GM21367 (cell line): ENCODE measurements at regions not wholly inside any gene's neighbourhood (a gene's known extent, or its start where the extent isn't known, plus 50 kb on each side); places are given as distances from the start of the nearest gene placed in this dataset.

Experiments used
- ATAC-seq: cut with Tn5 transposase; IDR thresholded peaks from one replicate; pipeline ENCODE4 v1.9.1; 2021; ENCODE audit not compliant: unreplicated experiment

DNA sequence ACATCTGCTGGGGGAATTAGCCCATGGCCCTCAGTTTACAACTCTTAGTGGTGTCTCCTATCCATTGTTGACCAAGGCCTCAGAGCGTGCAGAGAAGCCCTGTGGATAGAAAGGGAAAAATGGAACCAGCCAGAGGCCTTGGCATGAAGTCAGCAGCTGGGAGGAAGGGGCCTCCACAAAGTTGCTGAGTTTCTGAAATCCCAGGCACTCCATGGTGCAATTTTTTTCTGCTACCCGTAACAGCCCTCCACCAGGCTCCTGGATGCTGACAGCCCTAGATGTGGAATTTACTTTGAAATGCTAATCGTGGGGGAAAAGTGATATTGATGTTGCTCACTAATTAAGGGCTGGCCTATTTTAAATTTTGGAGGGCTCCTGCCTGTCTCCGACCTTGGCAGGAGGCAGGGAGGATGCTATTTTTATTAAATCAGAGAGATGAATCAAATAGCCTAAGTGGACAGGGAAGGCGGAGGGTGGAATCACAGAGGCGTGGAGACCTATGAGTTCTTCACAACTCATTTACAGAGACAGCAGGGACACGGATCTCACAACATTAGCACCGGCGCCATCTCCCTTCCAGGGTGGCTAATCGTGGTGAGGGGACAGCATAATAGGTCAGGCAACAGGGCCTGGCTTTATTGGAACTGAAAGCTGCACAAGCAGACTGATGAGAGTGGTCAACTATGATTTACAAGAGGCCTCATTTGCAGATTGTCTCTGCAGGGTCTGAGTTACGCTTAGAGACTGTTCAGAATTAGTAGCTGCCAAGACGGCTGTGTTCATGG is 99.8 kb upstream of the WSCD2 start:
- ATAC-seq, result no peak

GRCh38 chr12:108033090-108033489 is 96.0 kb upstream of the WSCD2 start:
- no peak for ATAC-seq

GRCh38 chr12:108035372-108035771 is 93.7 kb upstream of the WSCD2 start:
- no peak for ATAC-seq

GRCh38 chr12:108037960-108038359 is 91.1 kb upstream of the WSCD2 start:
- no peak for ATAC-seq

DNA sequence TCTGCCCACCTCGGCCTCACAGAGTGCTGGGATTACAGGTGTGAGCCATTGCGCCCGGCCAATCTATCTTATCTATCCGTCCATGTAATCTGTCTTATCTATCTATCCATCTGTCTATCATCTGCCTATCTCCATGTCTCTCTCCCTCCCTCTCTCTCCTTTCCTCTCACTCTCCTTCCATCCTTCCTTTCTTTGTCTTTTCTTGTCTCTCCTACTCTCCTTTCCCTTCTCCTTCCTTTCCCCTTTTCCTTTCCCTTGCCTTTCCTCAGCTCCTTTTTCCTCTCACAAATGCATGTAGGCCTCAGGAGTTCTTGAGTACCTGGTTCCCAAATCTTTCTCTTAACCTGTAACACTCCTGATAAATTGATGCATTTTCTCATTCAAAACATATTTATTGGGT is 89.3 kb upstream of the WSCD2 start:
- no peak for ATAC-seq

- no peak for ATAC-seq
These were observed 88.1 kb upstream of the WSCD2 start for GRCh38 chr12:108040947-108041346.

DNA sequence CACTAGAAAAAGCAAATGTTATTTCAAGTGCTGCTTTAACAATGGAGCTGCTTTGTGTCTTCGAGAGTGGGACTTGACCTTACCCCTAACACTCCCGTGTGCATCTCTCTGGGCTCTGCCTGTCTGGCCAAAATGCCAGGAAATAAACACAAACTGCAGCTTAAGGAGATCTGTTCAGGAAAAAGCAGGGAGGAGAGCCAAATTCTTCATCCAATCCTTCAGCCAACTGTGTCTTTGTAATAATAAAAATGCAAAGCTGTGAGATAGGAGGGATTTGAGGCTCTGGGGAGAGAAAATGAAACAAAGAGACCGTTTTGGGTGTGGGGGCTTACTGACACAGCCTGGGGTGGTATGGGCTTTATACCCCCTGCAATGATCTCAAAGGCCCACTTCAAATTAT is 85.8 kb upstream of the WSCD2 start:
- ATAC-seq, result no peak

- ATAC-seq, result no peak
These were observed 85.1 kb upstream of the WSCD2 start for GRCh38 chr12:108043750-108044533.

DNA sequence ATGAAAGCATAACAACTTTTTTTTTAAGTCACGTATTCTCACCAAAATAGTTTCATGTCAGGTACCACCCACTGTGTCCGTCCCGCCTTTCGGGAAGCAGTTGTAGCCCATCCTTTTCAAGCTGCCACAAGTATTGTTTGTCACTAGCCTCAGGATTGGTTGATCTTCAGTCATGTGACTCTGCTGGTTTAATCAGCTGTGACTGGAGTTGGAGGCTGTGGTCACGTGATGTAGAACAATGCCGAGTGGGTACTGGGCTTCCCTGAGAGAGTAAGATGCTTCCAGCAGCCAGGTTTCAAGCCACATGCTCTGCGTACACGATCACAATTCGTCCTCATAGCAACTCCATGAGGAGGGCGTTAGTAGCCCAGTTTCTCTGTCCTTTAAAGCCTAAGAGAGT is 83.0 kb upstream of the WSCD2 start:
- no peak for ATAC-seq

- no peak for ATAC-seq
These were observed 82.4 kb upstream of the WSCD2 start for GRCh38 chr12:108046650-108047049.

DNA sequence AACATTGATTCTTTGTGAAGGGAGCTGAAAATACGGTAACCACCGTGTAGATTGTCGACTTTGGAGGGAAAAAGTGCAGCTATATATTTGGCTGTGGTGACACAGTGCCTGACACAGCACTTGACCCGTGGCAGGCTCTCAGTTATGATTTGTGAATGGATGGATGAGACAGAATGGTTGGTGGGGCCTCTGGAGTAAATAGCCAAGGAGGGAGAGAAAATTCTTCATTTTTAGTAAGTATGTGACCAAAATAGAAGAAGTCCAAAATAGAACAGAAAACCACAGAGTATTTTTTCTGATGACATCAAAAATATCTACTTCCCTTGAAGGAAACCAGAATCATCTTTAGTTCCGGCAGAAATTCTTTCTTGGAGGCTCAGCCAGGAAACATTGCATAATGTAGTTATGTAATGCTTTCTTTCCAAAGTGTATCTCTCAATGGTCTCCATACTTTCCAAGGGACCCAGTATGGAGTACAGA is 82.0 kb upstream of the WSCD2 start:
- ATAC-seq, result no peak

- ATAC-seq, result no peak
These were observed 80.4 kb upstream of the WSCD2 start for GRCh38 chr12:108048686-108049085.

- no peak for ATAC-seq
These were observed 78.4 kb upstream of the WSCD2 start for GRCh38 chr12:108050696-108051095.

DNA sequence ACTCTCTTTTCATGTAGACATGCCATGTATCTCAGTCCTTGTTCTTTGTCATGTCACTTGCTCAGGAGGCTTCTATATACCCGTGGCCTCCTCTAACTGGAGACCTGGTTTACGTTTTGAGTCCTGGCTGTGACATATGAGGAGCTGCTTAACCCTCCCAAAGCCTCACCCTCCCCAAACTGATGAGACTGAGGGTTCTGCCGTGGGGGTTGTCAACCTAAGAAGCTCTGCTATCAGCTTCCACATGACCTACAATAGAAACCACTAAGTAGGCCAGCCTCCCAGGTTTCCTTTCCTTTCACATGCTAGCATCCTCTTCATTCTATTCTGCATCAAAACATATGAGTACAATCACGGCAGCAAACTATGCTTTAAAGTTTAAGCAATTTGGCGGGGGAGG is 76.8 kb upstream of the WSCD2 start:
- no peak for ATAC-seq

DNA sequence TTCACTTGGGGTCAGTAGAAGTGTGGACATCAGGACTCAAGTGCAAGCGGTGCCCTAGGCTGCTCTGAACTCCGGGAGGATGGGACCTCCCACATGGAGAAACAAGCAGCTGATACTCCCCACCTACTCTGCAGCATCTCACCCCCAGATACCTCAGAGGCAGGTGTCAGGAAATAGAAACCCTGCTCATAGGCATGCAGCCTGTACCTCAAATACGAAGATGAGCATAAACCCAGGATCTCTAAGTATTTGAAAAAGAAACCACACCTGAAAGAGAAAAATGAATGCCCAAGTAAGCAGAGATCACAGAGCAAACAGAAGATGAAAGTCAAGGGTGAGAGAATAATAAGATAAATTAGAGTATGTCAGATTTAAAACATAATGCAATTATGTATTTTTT is 75.6 kb upstream of the WSCD2 start:
- no peak for ATAC-seq

DNA sequence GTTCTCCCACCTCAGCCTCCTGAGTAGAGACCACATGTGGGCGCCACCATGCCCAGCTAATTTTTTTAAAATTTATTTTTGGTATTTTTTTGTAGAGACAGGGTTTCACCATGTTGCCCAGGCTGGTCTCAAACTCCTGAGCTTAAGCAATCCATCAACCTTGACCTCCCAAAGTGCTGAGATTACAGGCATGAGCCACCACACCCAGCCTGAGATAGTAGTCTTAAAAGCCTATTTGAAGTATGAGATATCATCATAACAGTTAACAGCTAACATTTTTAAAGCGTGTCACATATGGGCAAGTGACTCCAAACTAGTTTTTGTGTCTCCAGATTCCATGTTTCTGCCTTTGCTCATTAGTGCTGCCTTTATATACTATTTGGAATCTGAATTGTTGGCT is 74.6 kb upstream of the WSCD2 start:
- no peak for ATAC-seq

DNA sequence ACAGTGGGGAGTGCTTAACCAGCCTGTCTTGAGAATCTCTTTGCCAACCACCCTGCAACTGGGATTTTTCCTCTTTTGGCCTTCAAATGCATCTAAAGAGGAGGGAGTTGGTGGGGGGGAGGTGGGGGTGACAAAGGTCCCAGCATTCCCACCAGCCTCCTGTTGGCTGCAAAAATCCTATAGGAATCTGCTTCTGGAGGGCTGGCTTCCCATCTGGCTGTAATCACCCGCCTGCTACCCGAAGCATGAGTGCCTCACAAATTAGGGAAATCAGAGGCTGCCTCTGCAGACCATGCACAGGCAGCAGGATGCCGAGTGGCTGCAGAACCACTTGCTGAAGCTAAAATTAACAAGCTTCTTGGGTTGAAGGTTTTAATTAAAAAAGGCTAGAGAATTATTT is 73.9 kb upstream of the WSCD2 start:
- ATAC-seq, result no peak

- no peak for ATAC-seq
These were observed 69.0 kb upstream of the WSCD2 start for GRCh38 chr12:108060067-108060466.

- ATAC-seq, result no peak
These were observed 68.2 kb upstream of the WSCD2 start for GRCh38 chr12:108060903-108061302.

- no peak for ATAC-seq
These were observed 65.9 kb upstream of the WSCD2 start for GRCh38 chr12:108063192-108063591.

- ATAC-seq, result no peak
These were observed 64.0 kb upstream of the WSCD2 start for GRCh38 chr12:108065069-108065468.
